ENCODE measurements at regions not wholly inside any gene's neighbourhood (a gene's known extent, or its start where the extent isn't known, plus 50 kb on each side); places are given as distances from the start of the nearest gene placed in this dataset.

DNA sequence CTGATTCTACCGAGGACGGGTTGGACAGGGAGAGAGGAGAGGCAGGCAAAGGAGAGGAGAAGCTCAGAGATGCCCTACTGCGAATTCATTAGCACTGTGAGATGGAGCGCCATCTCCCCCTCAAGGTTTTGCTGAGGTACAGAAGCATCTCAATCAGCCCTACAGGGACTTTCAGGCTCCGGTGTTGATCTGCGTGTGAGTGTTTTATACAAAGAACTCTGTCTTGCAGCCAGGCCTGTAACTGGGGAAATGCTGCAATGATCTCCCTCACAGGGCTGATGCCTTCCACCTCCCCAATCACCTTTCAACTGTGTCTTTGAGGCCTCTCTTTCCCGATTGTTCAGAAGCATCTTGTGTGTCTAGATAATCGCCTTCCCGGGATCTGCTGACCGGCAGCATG lies 74.8 kb downstream of the IRX6 start (continued):
- TF ChIP-seq, protein P1, sequence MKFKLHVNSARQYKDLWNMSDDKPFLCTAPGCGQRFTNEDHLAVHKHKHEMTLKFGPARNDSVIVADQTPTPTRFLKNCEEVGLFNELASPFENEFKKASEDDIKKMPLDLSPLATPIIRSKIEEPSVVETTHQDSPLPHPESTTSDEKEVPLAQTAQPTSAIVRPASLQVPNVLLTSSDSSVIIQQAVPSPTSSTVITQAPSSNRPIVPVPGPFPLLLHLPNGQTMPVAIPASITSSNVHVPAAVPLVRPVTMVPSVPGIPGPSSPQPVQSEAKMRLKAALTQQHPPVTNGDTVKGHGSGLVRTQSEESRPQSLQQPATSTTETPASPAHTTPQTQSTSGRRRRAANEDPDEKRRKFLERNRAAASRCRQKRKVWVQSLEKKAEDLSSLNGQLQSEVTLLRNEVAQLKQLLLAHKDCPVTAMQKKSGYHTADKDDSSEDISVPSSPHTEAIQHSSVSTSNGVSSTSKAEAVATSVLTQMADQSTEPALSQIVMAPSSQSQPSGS (IDR thresholded peaks at IDR 0.05; ENCODE audit: low read length): no peak
- no peak for TF ChIP-seq MAFK (IDR thresholded peaks at IDR 0.05; ENCODE audit: low read depth, low read length)
- no peak for TF ChIP-seq CREB1 (IDR thresholded peaks at IDR 0.05)
- TF ChIP-seq KDM1A (IDR thresholded peaks at IDR 0.05; ENCODE audit: borderline replicate concordance, low read length): no peak
- TF ChIP-seq, protein P2, sequence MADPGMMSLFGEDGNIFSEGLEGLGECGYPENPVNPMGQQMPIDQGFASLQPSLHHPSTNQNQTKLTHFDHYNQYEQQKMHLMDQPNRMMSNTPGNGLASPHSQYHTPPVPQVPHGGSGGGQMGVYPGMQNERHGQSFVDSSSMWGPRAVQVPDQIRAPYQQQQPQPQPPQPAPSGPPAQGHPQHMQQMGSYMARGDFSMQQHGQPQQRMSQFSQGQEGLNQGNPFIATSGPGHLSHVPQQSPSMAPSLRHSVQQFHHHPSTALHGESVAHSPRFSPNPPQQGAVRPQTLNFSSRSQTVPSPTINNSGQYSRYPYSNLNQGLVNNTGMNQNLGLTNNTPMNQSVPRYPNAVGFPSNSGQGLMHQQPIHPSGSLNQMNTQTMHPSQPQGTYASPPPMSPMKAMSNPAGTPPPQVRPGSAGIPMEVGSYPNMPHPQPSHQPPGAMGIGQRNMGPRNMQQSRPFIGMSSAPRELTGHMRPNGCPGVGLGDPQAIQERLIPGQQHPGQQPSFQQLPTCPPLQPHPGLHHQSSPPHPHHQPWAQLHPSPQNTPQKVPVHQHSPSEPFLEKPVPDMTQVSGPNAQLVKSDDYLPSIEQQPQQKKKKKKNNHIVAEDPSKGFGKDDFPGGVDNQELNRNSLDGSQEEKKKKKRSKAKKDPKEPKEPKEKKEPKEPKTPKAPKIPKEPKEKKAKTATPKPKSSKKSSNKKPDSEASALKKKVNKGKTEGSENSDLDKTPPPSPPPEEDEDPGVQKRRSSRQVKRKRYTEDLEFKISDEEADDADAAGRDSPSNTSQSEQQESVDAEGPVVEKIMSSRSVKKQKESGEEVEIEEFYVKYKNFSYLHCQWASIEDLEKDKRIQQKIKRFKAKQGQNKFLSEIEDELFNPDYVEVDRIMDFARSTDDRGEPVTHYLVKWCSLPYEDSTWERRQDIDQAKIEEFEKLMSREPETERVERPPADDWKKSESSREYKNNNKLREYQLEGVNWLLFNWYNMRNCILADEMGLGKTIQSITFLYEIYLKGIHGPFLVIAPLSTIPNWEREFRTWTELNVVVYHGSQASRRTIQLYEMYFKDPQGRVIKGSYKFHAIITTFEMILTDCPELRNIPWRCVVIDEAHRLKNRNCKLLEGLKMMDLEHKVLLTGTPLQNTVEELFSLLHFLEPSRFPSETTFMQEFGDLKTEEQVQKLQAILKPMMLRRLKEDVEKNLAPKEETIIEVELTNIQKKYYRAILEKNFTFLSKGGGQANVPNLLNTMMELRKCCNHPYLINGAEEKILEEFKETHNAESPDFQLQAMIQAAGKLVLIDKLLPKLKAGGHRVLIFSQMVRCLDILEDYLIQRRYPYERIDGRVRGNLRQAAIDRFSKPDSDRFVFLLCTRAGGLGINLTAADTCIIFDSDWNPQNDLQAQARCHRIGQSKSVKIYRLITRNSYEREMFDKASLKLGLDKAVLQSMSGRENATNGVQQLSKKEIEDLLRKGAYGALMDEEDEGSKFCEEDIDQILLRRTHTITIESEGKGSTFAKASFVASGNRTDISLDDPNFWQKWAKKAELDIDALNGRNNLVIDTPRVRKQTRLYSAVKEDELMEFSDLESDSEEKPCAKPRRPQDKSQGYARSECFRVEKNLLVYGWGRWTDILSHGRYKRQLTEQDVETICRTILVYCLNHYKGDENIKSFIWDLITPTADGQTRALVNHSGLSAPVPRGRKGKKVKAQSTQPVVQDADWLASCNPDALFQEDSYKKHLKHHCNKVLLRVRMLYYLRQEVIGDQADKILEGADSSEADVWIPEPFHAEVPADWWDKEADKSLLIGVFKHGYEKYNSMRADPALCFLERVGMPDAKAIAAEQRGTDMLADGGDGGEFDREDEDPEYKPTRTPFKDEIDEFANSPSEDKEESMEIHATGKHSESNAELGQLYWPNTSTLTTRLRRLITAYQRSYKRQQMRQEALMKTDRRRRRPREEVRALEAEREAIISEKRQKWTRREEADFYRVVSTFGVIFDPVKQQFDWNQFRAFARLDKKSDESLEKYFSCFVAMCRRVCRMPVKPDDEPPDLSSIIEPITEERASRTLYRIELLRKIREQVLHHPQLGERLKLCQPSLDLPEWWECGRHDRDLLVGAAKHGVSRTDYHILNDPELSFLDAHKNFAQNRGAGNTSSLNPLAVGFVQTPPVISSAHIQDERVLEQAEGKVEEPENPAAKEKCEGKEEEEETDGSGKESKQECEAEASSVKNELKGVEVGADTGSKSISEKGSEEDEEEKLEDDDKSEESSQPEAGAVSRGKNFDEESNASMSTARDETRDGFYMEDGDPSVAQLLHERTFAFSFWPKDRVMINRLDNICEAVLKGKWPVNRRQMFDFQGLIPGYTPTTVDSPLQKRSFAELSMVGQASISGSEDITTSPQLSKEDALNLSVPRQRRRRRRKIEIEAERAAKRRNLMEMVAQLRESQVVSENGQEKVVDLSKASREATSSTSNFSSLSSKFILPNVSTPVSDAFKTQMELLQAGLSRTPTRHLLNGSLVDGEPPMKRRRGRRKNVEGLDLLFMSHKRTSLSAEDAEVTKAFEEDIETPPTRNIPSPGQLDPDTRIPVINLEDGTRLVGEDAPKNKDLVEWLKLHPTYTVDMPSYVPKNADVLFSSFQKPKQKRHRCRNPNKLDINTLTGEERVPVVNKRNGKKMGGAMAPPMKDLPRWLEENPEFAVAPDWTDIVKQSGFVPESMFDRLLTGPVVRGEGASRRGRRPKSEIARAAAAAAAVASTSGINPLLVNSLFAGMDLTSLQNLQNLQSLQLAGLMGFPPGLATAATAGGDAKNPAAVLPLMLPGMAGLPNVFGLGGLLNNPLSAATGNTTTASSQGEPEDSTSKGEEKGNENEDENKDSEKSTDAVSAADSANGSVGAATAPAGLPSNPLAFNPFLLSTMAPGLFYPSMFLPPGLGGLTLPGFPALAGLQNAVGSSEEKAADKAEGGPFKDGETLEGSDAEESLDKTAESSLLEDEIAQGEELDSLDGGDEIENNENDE (IDR thresholded peaks at IDR 0.05; ENCODE audit: insufficient replicate concordance, low read length): no peak

All from H1 (cell line).